NCI-H82 treated with DMSO at 0.1 percent for 48 hours (cell line): ENCODE measurements at regions not wholly inside any gene's neighbourhood (a gene's known extent, or its start where the extent isn't known, plus 50 kb on each side); places are given as distances from the start of the nearest gene placed in this dataset.
"Not testable (repeated sequence)": the region's sequence is repeated elsewhere in the genome, so short reads cannot be mapped to it uniquely, and the experiment has no call there.

Experiments used
- DNase-seq: peaks from one replicate; lab custom pipeline; 2025; ENCODE audit not compliant: unreplicated experiment; lab: John Stamatoyannopoulos, UW

- DNase-seq, result not testable (repeated sequence)
Observed at GRCh38 chr20:22734946-22735647, 150.7 kb upstream of the FOXA2 start.

GRCh38 chr20:22740829-22741228 lies 156.5 kb upstream of the FOXA2 start:
- no peak for DNase-seq

- DNase-seq, result no peak
Observed at GRCh38 chr20:22744341-22745193, 160.2 kb upstream of the FOXA2 start.

- DNase-seq, result no peak
Observed at GRCh38 chr20:22745194-22745500, 160.8 kb upstream of the FOXA2 start.

- DNase-seq, result no peak
Observed at GRCh38 chr20:22746957-22747356, 162.6 kb upstream of the FOXA2 start.

GRCh38 chr20:22752324-22752723 lies 168.0 kb upstream of the FOXA2 start:
- no peak for DNase-seq

- DNase-seq, result no peak
Observed at GRCh38 chr20:22757424-22758183, 173.2 kb upstream of the FOXA2 start.

GRCh38 chr20:22758815-22759214 lies 174.4 kb upstream of the FOXA2 start:
- DNase-seq, result no peak

- no peak for DNase-seq
Observed at GRCh38 chr20:22762576-22763256, 178.3 kb upstream of the FOXA2 start.

GRCh38 chr20:22763257-22763906 lies 179.0 kb upstream of the FOXA2 start:
- no peak for DNase-seq

- no peak for DNase-seq
Observed at GRCh38 chr20:22768266-22769178, 184.2 kb upstream of the FOXA2 start.

- no peak for DNase-seq
Observed at GRCh38 chr20:22770241-22770800, 185.9 kb upstream of the FOXA2 start.

- no peak for DNase-seq
Observed at GRCh38 chr20:22771706-22772105, 187.3 kb upstream of the FOXA2 start.

- DNase-seq, result no peak
Observed at GRCh38 chr20:22773344-22773743, 189.0 kb upstream of the FOXA2 start.

- DNase-seq, result no peak
Observed at GRCh38 chr20:22775256-22775655, 190.9 kb upstream of the FOXA2 start.

GRCh38 chr20:22775671-22776139 lies 191.3 kb upstream of the FOXA2 start:
- DNase-seq, result no peak

- DNase-seq, result no peak
Observed at GRCh38 chr20:22776369-22776768, 192.0 kb upstream of the FOXA2 start.

- DNase-seq, result no peak
Observed at GRCh38 chr20:22779878-22780277, 195.5 kb upstream of the FOXA2 start.

GRCh38 chr20:22781869-22782268 lies 197.5 kb upstream of the FOXA2 start:
- no peak for DNase-seq
